IMR-90 (cell line): ENCODE measurements at regions not wholly inside any gene's neighbourhood (a gene's known extent, or its start where the extent isn't known, plus 50 kb on each side); places are given as distances from the start of the nearest gene placed in this dataset.

Experiments
- ATAC-seq: fragments of 200-7000 bp; cut with Tn5 transposase; 2 replicates; pipeline ENCODE4 v1.9.1; 2020; ENCODE audit warnings: low read depth, mild to moderate bottlenecking, moderate library complexity
- BruUV-seq: library from RNA; stranded (reverse); fragments of 400-500 nt; replicated peaks from 2 replicates; lab custom pipeline; 2021; lab: Mats Ljungman, UMichigan
- CTCF ChIA-PET: fragments of 300-600 bp; formaldehyde crosslinking; extraction: SDS; loops from one replicate; lab custom pipeline; 2021; ENCODE audit warnings: antibody characterized with exemption; lab: Yijun Ruan, JAX
- POLR2A ChIA-PET: fragments of 300-600 bp; sonication (Branson Sonifier 250); formaldehyde crosslinking; loops from one replicate; lab custom pipeline; 2022; ENCODE audit warnings: antibody characterized with exemption; ENCODE audit not compliant: unreplicated experiment; lab: Charles Lee
- DNase-seq: peaks from one replicate; pipeline ENCODE4 v3.0.0; 2013
- H2AFZ ChIP-seq: replicated peaks from 2 replicates; pipeline ENCODE3; 2013; ENCODE audit warnings: low read length, mild to moderate bottlenecking; ENCODE audit not compliant: poor library complexity
- H2AK5ac ChIP-seq: 2 replicates; pipeline ENCODE4 v1.6.1; 2013; ENCODE audit warnings: low read depth, low read length, inconsistent platforms
- H2AK9ac ChIP-seq: replicated peaks from 2 replicates; pipeline ENCODE3; 2013; ENCODE audit warnings: mild to moderate bottlenecking, low read depth, low read length, moderate library complexity; ENCODE audit not compliant: poor library complexity
- H2BK120ac ChIP-seq: 2 replicates; pipeline ENCODE4 v1.6.1; 2013; ENCODE audit warnings: low read depth, low read length, inconsistent platforms
- H2BK15ac ChIP-seq: 3 replicates; pipeline ENCODE4 v1.6.1; 2013; ENCODE audit warnings: low read depth, low read length, inconsistent platforms
- H2BK20ac ChIP-seq: 2 replicates; pipeline ENCODE4 v1.6.1; 2013; ENCODE audit warnings: low read depth, mild to moderate bottlenecking, inconsistent platforms, low read length, moderate library complexity
- H2BK5ac ChIP-seq: 2 replicates; pipeline ENCODE4 v1.6.1; 2013; ENCODE audit warnings: mild to moderate bottlenecking, low read depth, low read length, inconsistent platforms; ENCODE audit not compliant: poor library complexity, severe bottlenecking
- H3K14ac ChIP-seq: replicated peaks from 2 replicates; pipeline ENCODE4 v1.6.1; 2013; ENCODE audit warnings: low read depth, low read length, inconsistent platforms
- H3K18ac ChIP-seq: 2 replicates; pipeline ENCODE4 v1.6.1; 2013; ENCODE audit warnings: low read depth, low read length, control low read depth
- H3K23ac ChIP-seq: 2 replicates; pipeline ENCODE4 v1.6.1; 2013; ENCODE audit warnings: low read depth, low read length, inconsistent platforms
- H3K27ac ChIP-seq: 2 replicates; pipeline ENCODE4 v1.5.1; 2013; ENCODE audit warnings: mild to moderate bottlenecking, control low read depth, low read length; ENCODE audit not compliant: insufficient read depth
- H3K27me3 ChIP-seq: 2 replicates; pipeline ENCODE4 v1.6.1; 2013; ENCODE audit warnings: low read length; ENCODE audit not compliant: control insufficient read depth, insufficient read depth
- H3K36me3 ChIP-seq: 2 replicates; pipeline ENCODE4 v1.6.1; 2013; ENCODE audit warnings: low read length, mixed read lengths; ENCODE audit not compliant: control insufficient read depth, insufficient read depth
- H3K4ac ChIP-seq: 2 replicates; pipeline ENCODE4 v1.6.1; 2013; ENCODE audit warnings: low read depth, low read length, inconsistent platforms
- H3K4me1 ChIP-seq: 2 replicates; pipeline ENCODE4 v1.6.1; 2013; ENCODE audit warnings: low read length, mixed read lengths; ENCODE audit not compliant: control insufficient read depth, insufficient read depth
- H3K4me2 ChIP-seq: 2 replicates; pipeline ENCODE4 v1.6.1; 2013; ENCODE audit warnings: low read depth, mild to moderate bottlenecking, control low read depth, low read length, moderate library complexity
- H3K4me3 ChIP-seq: 2 replicates; pipeline ENCODE4 v1.5.1; 2013; ENCODE audit warnings: low read depth, mild to moderate bottlenecking, control low read depth, low read length, moderate library complexity; ENCODE audit not compliant: insufficient read depth
- H3K56ac ChIP-seq: 2 replicates; pipeline ENCODE4 v1.6.1; 2013; ENCODE audit warnings: low read length, inconsistent platforms; ENCODE audit not compliant: insufficient read depth; ENCODE audit errors: extremely low read depth
- H3K79me1 ChIP-seq, 2 experiments: 2 replicates each; pipeline ENCODE4 v1.6.1; 2013; ENCODE audit warnings: low read length in 2 of 2, inconsistent platforms in 1 of 2, low read depth in 1 of 2
- H3K9ac ChIP-seq: 2 replicates; pipeline ENCODE4 v1.6.1; 2013; ENCODE audit warnings: low read depth, low read length, control low read depth
- H3K9me1 ChIP-seq: 2 replicates; pipeline ENCODE4 v1.6.1; 2013; ENCODE audit warnings: low read length, inconsistent platforms; ENCODE audit not compliant: insufficient read depth
- H3K9me3 ChIP-seq: 2 replicates; pipeline ENCODE4 v1.6.1; 2013; ENCODE audit warnings: low read length; ENCODE audit not compliant: control insufficient read depth, insufficient read depth
- H4K20me1 ChIP-seq: 2 replicates; pipeline ENCODE4 v1.6.1; 2013; ENCODE audit warnings: low read length, inconsistent platforms; ENCODE audit not compliant: insufficient read depth
- H4K5ac ChIP-seq: 2 replicates; pipeline ENCODE4 v1.6.1; 2013; ENCODE audit warnings: mild to moderate bottlenecking, low read depth, low read length, control low read depth
- H4K8ac ChIP-seq, 2 experiments: 2 replicates each; pipeline ENCODE4 v1.6.1; 2013; ENCODE audit warnings: low read depth in 2 of 2, low read length in 2 of 2, control low read depth in 1 of 2, inconsistent platforms in 1 of 2
- H4K91ac ChIP-seq: 2 replicates; pipeline ENCODE4 v1.6.1; 2013; ENCODE audit warnings: low read depth, low read length, inconsistent platforms; ENCODE audit not compliant: insufficient read depth
- BHLHE40 ChIP-seq: fragments of 150-350 bp; IDR thresholded peaks from 2 replicates; pipeline ENCODE4 v1.6.1; 2016; ENCODE audit warnings: mild to moderate bottlenecking, low read depth, low read length
- CTCF ChIP-seq: conservative IDR thresholded peaks from 2 replicates; pipeline ENCODE4 v1.5.1; 2012; ENCODE audit warnings: mild to moderate bottlenecking, low read depth, low read length, improper control_type of control experiment
- ELK1 ChIP-seq: fragments of 150-350 bp; IDR thresholded peaks from 2 replicates; pipeline ENCODE4 v1.6.1; 2016; ENCODE audit warnings: low read depth, mild to moderate bottlenecking, low read length, moderate library complexity, borderline replicate concordance
- MAFK ChIP-seq: IDR thresholded peaks from 2 replicates; pipeline ENCODE4 v1.6.1; 2012; ENCODE audit warnings: low read depth, low read length, improper control_type of control experiment
- NFE2L2 ChIP-seq: fragments of 150-350 bp; IDR thresholded peaks from 2 replicates; pipeline ENCODE4 v1.6.1; 2016; ENCODE audit warnings: low read depth, mild to moderate bottlenecking, low read length
- POLR2A ChIP-seq: IDR thresholded peaks from 2 replicates; pipeline ENCODE4 v1.6.1; 2012; ENCODE audit warnings: mild to moderate bottlenecking, low read depth, low read length
- RAD21 ChIP-seq: IDR thresholded peaks from 2 replicates; pipeline ENCODE4 v1.6.1; 2012; ENCODE audit warnings: low read length, improper control_type of control experiment
- RFX5 ChIP-seq: IDR thresholded peaks from 2 replicates; pipeline ENCODE4 v1.8.0; 2012; ENCODE audit warnings: low read depth, mild to moderate bottlenecking, low read length, moderate library complexity
- SMC3 ChIP-seq: fragments of 150-350 bp; IDR thresholded peaks from 2 replicates; pipeline ENCODE4 v1.6.1; 2016; ENCODE audit warnings: low read depth, mild to moderate bottlenecking, antibody characterized with exemption, low read length, moderate library complexity
- USF2 ChIP-seq: fragments of 150-350 bp; IDR thresholded peaks from 2 replicates; pipeline ENCODE4 v1.6.1; 2017; ENCODE audit warnings: mild to moderate bottlenecking, antibody characterized with exemption, low read length, low read depth
- WGBS, 2 experiments: methylation state at CpG; one replicate each; pipeline versions ENCODE4 v1.1.5 to v1.1.7; 2013; ENCODE audit warnings: missing lambda C conversion rate in 2 of 2; ENCODE audit not compliant: insufficient read length in 1 of 2; ENCODE audit errors: extremely low coverage in 2 of 2; 5-methylcytosine and 5-hydroxymethylcytosine counted together
- dilution Hi-C: fragments of 300-500 bp; cut with HindIII; formaldehyde crosslinking; loops from one replicate; pipeline ENCODE4 v1.14.3; 2018; ENCODE audit warnings: low sequenced_read_pairs; ENCODE audit not compliant: unreplicated experiment
- in situ Hi-C: fragments of 300-500 bp; cut with MboI; formaldehyde crosslinking; loops from 3 replicates; pipeline ENCODE4 v1.14.3; 2019; ENCODE audit warnings: low sequenced_read_pairs, inconsistent platforms, mixed read lengths
- intact Hi-C: fragments of 100-400 bp; cut with micrococcal nuclease; formaldehyde crosslinking; loops from 2 replicates; pipeline ENCODE4 v1.10.0; 2022

- 52% methylated on average over 9 of the region's 13 CpGs; no CpG with 5 or more reads in 1 of the 2 experiments for WGBS, 2 experiments
- no TSS peak for BruUV-seq
- Histone ChIP-seq H3K4me2 (no peak overlapping the region), H3K27me3 (no peaks in the 10 kb centered on the region), H2BK15ac (no peak overlapping the region), H3K79me1 (no peaks in the 10 kb centered on the region), H2AFZ (no peak overlapping the region), H2AK5ac (no peak overlapping the region), H3K27ac (no peak overlapping the region), H3K9me1 (no peaks in the 10 kb centered on the region), H2AK9ac (no peak overlapping the region), H3K18ac (no peak overlapping the region), H3K56ac (no peak overlapping the region), H3K4me1 (no peaks in the 10 kb centered on the region), H3K23ac (no peak overlapping the region), H3K9me3 (peaks cover 6% of the 10 kb centered on the region; the same call in 1 of the 2 replicates), H4K91ac (no peak overlapping the region), H3K9ac (no peak overlapping the region), H2BK120ac (no peak overlapping the region), H4K5ac (no peak overlapping the region), H3K36me3 (no peaks in the 10 kb centered on the region), H2BK20ac (no peak overlapping the region), H4K8ac (no peak overlapping the region), H4K20me1 (no peaks in the 10 kb centered on the region), H3K14ac (no peak overlapping the region), H2BK5ac (no peak overlapping the region), H3K4ac (no peak overlapping the region), H3K4me3 (no peak overlapping the region)
- dilution Hi-C loops (no loop called here), in situ Hi-C loops (no loop called here), intact Hi-C loops (no loop called here)
- ATAC-seq = no peak
- TF ChIP-seq CTCF = no peak
- TF ChIP-seq ELK1 = no peak
- no peak for TF ChIP-seq USF2
- TF ChIP-seq MAFK = no peak
- no peak for TF ChIP-seq RAD21
- no peak for TF ChIP-seq NFE2L2
- no peak for TF ChIP-seq BHLHE40
- TF ChIP-seq SMC3 = no peak
- no peak for TF ChIP-seq POLR2A
- no peak for TF ChIP-seq RFX5
- ChIA-PET CTCF (no interaction called here), POLR2A (no interaction called here)
- DNase-seq = no peak
Observed at GRCh38 chr20:20894753-20895152, 182.3 kb upstream of the RALGAPA2 start.
